Stimulated activated CD4-positive, alpha-beta T cell treated with anti-CD3 and anti-CD28 coated beads, Interleukin-15, amount 100 ng/mL, for 24 hours (primary cell): ENCODE measurements at regions not wholly inside any gene's neighbourhood (a gene's known extent, or its start where the extent isn't known, plus 50 kb on each side); places are given as distances from the start of the nearest gene placed in this dataset.

ENCODE experiments used
- DNase-seq: peaks from one replicate; pipeline ENCODE4 v3.0.0-alpha.2; 2020

DNA sequence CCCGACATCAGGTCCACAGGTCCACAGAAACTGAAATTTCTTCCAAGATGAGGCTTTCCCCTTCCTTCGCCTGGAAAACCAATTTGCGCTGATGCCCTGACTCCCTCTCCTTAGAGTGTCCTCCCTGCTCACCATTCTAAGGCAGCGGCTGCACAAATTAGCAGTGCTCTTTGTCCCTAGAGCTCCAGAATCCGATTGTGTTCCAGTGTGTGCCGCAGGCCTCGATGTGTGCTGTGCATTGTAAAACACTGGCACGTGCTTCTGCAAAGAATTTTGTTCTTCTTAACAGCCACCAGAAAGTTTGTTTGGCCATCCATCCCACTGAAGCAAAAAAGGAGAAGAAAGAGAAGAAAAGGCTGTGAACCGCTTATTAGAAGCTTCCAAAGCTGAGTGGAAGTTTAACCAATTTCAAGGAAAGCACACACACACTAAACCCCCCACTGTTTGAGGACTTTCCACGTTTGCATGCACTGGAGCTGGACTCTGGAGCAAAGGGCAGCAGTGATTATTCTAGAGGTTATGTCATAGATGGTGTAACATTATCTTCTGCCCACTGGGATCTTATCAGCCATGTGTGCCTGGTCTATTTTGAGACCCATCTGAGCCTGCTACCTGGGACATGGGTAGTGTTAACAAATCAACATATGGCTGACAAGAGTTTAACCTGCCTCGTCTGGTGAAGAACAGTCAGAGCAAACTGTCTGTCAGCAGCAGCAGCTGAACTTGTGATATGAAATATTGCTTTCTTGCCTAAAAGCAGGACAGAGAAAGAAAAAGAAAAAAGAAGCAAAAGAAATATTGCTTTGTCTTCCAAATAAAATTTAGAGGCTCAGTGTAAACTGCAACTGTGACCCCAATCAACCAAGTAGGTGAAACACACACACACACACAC lies 64.9 kb upstream of the RREB1 start:
- DNase-seq: no peak

DNA sequence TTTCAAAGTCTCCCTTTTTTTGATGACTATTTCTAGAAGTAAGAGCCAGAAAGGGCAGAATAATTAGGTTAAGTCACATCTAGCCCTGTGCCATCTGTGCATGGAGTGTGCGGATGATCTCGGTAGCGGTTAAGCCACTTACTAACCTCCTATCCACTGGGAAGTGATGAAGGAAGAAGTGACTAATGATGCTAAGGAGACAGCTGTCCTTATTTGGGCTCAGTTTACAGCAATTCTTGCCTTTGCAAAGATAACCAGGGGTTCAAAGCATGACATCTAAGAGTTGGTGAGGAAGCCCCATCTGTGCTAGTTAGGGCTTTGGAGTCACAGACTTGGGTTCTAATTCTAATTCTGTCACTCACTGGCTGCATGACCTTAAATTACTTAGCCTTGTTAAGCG lies 62.4 kb upstream of the RREB1 start:
- DNase-seq: no peak

DNA sequence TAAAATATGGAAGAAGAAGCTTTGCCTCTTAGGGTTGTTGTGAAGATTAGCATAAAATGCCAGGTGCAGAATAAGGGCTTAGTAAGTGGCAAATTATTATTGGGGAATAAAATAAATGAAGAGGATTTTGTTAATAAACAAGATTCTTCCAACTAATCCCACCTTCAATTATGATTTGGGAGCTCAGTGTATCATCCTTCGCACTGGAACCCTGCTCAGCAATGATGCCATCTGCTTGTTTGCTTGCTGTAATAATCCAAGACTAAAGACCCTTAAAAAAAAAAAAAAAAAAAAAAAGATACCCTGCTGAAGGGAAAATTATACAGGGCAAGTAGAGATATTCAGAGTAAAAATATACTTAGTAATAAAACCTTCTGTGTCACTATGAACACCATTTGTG lies 62.0 kb upstream of the RREB1 start:
- no peak for DNase-seq

DNA sequence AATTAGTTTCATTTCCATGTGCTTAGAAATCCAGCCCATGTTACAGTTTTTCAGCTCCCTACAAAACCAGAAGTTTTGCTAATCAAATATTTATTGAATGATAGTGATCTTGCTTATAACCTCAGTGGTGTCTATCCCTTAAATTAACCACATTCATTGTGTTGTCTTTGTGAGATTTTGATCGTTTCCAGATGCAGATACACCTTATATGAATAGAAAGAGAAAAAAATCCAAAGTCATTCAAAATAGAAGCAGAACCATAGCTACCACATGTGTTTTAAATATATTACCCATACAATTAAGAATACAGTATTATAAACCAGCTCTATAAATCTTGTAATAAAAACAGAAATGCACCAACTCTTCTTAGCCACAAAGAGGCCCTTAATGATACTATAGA lies 60.6 kb upstream of the RREB1 start:
- DNase-seq: no peak

DNA sequence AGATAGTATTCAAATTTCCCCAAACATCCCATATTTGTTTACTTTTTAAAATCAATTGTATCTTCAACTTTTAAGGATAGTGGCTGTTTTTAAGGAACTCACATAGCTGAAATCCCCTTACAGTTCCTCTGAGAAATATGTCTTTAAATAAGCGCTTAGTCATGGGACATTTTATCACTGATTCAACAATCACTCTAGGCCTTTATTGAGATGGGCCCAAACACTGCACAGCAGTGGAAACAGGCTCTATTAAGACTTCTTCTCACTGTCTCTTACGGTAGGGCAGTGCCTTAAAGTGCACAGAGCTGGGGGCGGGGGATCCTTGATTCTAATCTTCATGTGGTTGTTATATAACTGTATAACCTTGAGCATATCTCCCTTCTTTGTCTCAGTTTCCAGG lies 59.8 kb upstream of the RREB1 start:
- DNase-seq: no peak

DNA sequence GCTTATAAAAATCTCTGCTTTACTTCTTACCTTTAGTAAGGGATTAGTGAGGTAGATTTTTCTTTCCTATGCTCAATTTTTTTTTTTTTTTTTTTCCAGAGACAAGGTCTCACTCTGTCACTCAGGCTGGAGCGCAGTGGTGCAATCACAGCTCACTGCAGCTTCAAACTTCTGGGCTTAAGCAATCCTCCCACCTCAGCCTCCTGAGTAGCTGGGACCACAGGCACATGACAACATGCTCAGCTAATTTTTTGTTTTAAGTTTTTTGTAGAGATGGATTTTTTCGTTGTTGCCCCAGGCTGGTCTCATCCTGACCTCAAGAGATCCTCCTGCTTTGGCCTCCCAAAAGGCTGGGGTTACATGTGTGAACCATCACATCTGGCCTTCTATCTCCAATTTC lies 58.9 kb upstream of the RREB1 start:
- no peak for DNase-seq

DNA sequence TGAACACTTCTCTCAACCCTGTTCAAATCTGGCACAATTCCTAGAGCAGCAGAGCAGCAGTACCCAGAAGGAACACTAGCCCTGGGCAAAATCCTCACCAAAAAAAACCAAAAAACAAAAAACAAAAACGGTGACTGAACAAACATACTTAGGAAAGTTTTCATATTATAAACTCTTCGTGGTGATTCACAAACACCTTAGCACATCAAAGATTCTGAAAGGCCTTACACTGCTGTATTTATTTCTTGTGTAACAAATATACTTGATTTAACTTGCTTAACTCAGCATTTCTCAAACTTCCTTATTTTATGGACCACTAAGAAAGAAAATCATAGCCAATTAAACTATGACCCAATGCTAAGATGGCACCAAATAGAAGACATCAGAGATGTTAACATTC lies 57.8 kb upstream of the RREB1 start:
- DNase-seq: no peak

DNA sequence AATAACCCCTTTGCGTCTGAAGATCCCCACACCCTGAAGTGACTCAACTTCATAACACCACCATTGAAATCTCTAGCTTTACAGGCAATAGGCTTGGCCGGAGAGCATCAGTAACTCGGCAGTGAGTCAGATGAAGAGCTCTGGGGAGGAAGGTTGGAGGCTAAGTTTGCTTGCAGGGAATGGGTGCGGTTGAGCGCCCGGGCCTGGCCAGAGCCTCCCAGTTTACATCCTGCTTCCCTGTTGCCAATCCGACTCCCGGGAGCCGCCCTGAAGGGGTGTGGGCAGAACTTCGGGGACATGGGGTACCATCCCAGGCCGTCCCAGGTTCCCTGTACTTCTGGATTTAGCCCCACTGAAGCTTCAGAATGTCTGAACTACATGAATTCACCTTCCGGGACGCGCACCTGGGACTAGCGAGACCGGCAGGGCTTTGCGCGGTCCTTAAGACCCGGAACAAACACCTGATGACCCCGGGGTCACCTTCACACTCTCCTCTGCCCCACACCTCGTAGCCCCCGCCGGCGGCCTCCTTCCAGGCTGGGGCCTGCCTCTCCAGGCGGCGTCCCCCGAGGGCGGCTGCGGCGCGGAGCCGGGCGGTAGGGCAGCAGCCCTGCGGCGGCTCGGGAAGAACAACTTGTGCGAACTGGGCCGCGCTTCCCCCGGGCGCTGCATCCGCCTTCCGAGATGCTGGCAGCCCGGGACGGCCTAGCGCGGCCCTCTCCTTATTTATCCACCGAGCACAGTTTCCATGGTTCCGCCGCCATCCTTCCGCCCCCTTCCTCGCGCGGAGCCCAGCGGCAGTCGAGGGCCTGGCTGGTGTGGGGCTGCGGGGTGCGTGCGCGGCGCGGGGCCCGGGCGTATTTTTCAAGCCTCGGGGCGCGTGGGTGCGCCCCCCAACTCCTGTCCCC lies 56.6 kb upstream of the RREB1 start:
- DNase-seq: peak; percentile 55

DNA sequence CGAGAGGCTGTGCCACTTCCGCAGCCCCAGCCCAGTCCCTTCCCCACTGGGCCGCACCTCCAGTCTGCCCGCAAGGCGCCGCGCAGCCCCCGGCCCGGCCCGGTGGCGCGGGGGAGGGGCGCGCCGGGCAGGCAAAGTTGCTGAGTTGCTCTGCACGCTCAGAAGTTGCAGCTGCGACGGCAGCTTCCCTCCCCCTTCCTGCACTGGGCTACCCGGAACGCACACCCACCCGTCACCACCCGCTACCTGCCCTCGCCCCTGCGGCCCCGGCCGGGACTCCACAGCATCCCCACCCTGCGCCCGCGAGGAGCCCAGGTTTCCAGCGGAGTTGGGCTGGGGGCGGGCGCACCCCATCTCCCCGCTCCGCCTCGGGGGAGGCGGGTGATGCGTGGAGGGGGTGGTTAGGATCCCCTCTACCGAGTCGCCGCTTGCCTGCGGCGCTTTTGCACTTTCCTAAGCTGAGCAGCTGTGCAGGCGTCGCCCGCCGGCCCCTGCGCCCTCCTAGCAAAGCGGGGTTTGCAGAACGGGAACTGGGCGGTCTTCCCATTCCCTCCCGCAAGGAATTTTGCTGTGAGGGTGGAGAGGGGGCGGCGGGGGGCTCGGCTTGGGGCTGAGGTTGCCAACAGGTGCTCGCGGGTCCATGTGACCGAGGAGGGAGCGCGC lies 55.9 kb upstream of the RREB1 start:
- DNase-seq: peak; percentile 61

DNA sequence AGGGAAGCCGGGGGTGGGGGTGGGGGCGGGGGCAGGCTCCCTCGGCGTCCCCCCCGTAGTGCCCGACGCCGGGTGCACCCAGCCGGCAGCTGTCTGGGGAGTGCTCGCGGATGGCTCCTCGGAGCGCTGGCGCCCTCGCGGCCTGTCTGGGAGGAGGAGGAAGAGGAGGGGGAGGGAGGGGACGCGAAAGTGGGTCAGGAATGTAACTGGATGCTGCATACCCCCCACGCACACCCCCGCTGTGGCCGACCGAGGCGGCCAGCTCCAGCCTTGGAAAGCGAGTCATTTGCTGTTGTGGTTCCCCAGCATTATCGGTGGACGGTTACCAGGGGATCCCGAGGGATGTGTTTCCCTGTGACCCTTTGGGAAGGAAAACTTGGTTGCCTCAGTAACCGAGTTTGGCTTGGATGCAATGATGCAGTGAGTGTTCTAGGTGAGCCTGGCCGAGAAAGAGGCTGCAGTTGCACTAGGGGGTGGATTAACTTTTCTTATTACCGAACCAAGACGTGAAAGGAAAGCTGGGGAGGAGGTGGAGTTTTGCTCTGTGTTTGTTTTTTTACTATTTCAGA lies 55.2 kb upstream of the RREB1 start:
- DNase-seq: peak; percentile 16

DNA sequence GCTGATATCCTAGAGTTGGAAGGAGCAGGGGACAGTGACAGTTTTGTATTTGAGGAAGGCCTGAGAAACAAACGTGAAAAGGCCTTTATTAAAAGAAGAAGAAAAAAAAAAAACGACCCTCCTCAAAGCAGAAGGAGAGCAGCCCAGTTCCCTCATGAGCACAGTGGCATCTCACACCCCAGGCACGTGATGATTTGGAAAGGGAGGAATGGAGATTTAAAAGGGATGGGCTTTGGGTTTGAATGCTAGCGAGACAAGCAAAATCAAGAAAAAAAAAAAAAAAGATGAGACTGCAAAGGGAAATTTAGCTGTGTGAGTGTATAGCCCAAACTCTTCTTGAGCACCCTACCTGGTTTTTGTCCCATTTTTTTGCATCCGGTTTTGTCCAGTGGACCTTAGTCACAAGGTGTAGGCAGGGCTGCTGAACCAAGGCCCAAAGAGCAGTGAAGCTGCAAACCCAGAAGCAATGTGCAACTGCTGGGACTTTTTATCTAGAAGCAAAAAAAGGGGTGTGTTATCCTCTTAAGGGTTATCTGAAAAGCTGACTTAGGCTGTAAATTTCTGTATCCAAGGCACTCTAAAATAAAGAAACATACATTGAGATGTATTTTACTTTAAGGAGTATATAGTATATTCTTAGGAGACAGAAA lies 54.5 kb upstream of the RREB1 start:
- DNase-seq: no peak
